GM23338 (cell line): ENCODE measurements at regions not wholly inside any gene's neighbourhood (a gene's known extent, or its start where the extent isn't known, plus 50 kb on each side); places are given as distances from the start of the nearest gene placed in this dataset.

Experiments
- ATAC-seq: fragments of 200-7000 bp; cut with Tn5 transposase; 3 replicates; pipeline ENCODE4 v1.9.1; 2020
- DNase-seq: peaks from one replicate; pipeline ENCODE4 v3.0.0-alpha.2; 2015; ENCODE audit warnings: low spot score
- H2AFZ ChIP-seq: fragments of 200-600 bp; sonication (generic); 2 replicates; pipeline ENCODE4 v1.8.0; 2016; ENCODE audit warnings: antibody characterized with exemption, mild to moderate bottlenecking, moderate library complexity
- H3F3A ChIP-seq: fragments of 200-600 bp; sonication (generic); replicated peaks from 2 replicates; pipeline ENCODE4 v1.8.0; 2017; ENCODE audit warnings: antibody characterized with exemption, mixed run types, low read depth
- H3K27ac ChIP-seq: fragments of 200-600 bp; sonication (generic); 2 replicates; pipeline ENCODE4 v1.6.1; 2016; ENCODE audit warnings: low read depth
- H3K27me3 ChIP-seq: fragments of 200-600 bp; sonication (generic); 2 replicates; pipeline ENCODE4 v1.8.0; 2016; ENCODE audit warnings: mild to moderate bottlenecking, mixed run types, moderate library complexity; ENCODE audit not compliant: insufficient read depth
- H3K36me3 ChIP-seq: fragments of 200-600 bp; sonication (generic); 2 replicates; pipeline ENCODE4 v1.8.0; 2016; ENCODE audit warnings: mild to moderate bottlenecking; ENCODE audit not compliant: insufficient read depth
- H3K4me1 ChIP-seq: fragments of 200-600 bp; sonication (generic); 2 replicates; pipeline ENCODE4 v1.8.0; 2016; ENCODE audit warnings: mild to moderate bottlenecking, moderate library complexity; ENCODE audit not compliant: insufficient read depth
- H3K4me2 ChIP-seq: fragments of 200-600 bp; sonication (generic); 2 replicates; pipeline ENCODE4 v1.7.1; 2017; ENCODE audit warnings: mixed run types
- H3K4me3 ChIP-seq: fragments of 200-600 bp; sonication (generic); 2 replicates; pipeline ENCODE4 v1.6.1; 2016; ENCODE audit warnings: mixed run types
- H3K79me2 ChIP-seq: fragments of 200-600 bp; sonication (generic); replicated peaks from 2 replicates; pipeline ENCODE4 v1.8.0; 2017; ENCODE audit warnings: mild to moderate bottlenecking; ENCODE audit not compliant: insufficient read depth
- H3K9me2 ChIP-seq: fragments of 200-600 bp; sonication (generic); 2 replicates; pipeline ENCODE4 v1.8.0; 2017; ENCODE audit not compliant: insufficient read depth
- H4K20me1 ChIP-seq: fragments of 200-600 bp; sonication (generic); replicated peaks from 2 replicates; pipeline ENCODE4 v1.8.0; 2017; ENCODE audit warnings: mild to moderate bottlenecking; ENCODE audit not compliant: insufficient read depth
- H3K27ac Mint-ChIP-seq: 2 replicates; pipeline ENCODE4 v1.8.0; 2020; ENCODE audit warnings: inconsistent platforms, mild to moderate bottlenecking, moderate library complexity, mixed read lengths
- H3K27me3 Mint-ChIP-seq: 3 replicates; pipeline ENCODE4 v1.8.0; 2022; ENCODE audit warnings: low read depth, mild to moderate bottlenecking, moderate library complexity, mixed read lengths, inconsistent platforms; ENCODE audit not compliant: insufficient read depth, poor library complexity
- H3K36me3 Mint-ChIP-seq: 3 replicates; pipeline ENCODE4 v1.8.0; 2021; ENCODE audit warnings: low read depth, mild to moderate bottlenecking, inconsistent platforms, moderate library complexity, mixed read lengths
- H3K4me1 Mint-ChIP-seq: 3 replicates; pipeline ENCODE4 v1.8.0; 2020; ENCODE audit warnings: mild to moderate bottlenecking, inconsistent platforms, mixed read lengths
- H3K4me3 Mint-ChIP-seq: 3 replicates; pipeline ENCODE4 v1.8.0; 2021; ENCODE audit warnings: moderate library complexity, mild to moderate bottlenecking, inconsistent platforms, mixed read lengths
- H3K9me3 Mint-ChIP-seq: 3 replicates; pipeline ENCODE4 v1.8.0; 2020; ENCODE audit warnings: moderate library complexity, mild to moderate bottlenecking, inconsistent platforms, mixed read lengths
- CREB1 ChIP-seq: fragments of 250-450 bp; sonication (Bioruptor Pico); IDR thresholded peaks from 2 replicates; pipeline ENCODE4 v1.5.0; 2020; ENCODE audit warnings: low read depth, mild to moderate bottlenecking, moderate library complexity
- EZH2 ChIP-seq: fragments of 200-600 bp; sonication (generic); IDR thresholded peaks from one replicate; pipeline ENCODE4 v1.8.0; 2017; ENCODE audit warnings: antibody characterized with exemption, mild to moderate bottlenecking, low read depth; ENCODE audit not compliant: unreplicated experiment
- EZH2phosphoT487 ChIP-seq: fragments of 200-600 bp; sonication (generic); IDR thresholded peaks from one replicate; pipeline ENCODE4 v1.8.1; 2018; ENCODE audit warnings: antibody characterized with exemption; ENCODE audit not compliant: unreplicated experiment
- JUNB ChIP-seq: IDR thresholded peaks from one replicate; pipeline ENCODE4 v1.6.1; 2016; ENCODE audit warnings: antibody characterized with exemption; ENCODE audit not compliant: unreplicated experiment
- NANOG ChIP-seq: IDR thresholded peaks from 2 replicates; pipeline ENCODE4 v1.6.1; 2016; ENCODE audit warnings: antibody characterized with exemption, borderline replicate concordance
- POLR2AphosphoS5 ChIP-seq: IDR thresholded peaks from 2 replicates; pipeline ENCODE4 v1.6.1; 2016; ENCODE audit warnings: antibody characterized with exemption, low read depth
- STAT1 ChIP-seq: IDR thresholded peaks from one replicate; pipeline ENCODE4 v1.6.1; 2016; ENCODE audit warnings: antibody characterized with exemption; ENCODE audit not compliant: unreplicated experiment
- ZNF114 ChIP-seq: fragments of 250-450 bp; sonication (Bioruptor Pico); IDR thresholded peaks from 2 replicates; pipeline ENCODE4 v1.5.0; 2020; ENCODE audit warnings: mild to moderate bottlenecking, moderate library complexity
- ZNF331 ChIP-seq: fragments of 250-450 bp; sonication (Bioruptor Pico); IDR thresholded peaks from 2 replicates; pipeline ENCODE4 v1.5.0; 2020; ENCODE audit warnings: low read depth, mild to moderate bottlenecking, moderate library complexity
- TF ChIP-seq, protein P1 (sequence below): IDR thresholded peaks from 2 replicates; pipeline ENCODE4 v1.6.1; 2016; ENCODE audit warnings: antibody characterized with exemption
- TF ChIP-seq, protein P2 (sequence below): IDR thresholded peaks from one replicate; pipeline ENCODE4 v1.6.1; 2018; ENCODE audit warnings: antibody characterized with exemption; ENCODE audit not compliant: unreplicated experiment
- TF ChIP-seq, protein P3 (sequence below): fragments of 250-450 bp; sonication (Bioruptor Pico); IDR thresholded peaks from 2 replicates; pipeline ENCODE4 v1.5.0; 2020; ENCODE audit warnings: mild to moderate bottlenecking, moderate library complexity
- TF ChIP-seq, protein P4 (sequence below), 2 experiments: fragments of 200-600 bp in 1 of 2; sonication (generic) in 1 of 2; conservative IDR thresholded peaks; 2 replicates each; pipeline versions ENCODE4 v1.5.1 to v1.6.1; 2016 to 2017; ENCODE audit warnings: antibody characterized with exemption in 2 of 2, low read depth in 2 of 2, mild to moderate bottlenecking in 2 of 2, moderate library complexity in 1 of 2

DNA sequence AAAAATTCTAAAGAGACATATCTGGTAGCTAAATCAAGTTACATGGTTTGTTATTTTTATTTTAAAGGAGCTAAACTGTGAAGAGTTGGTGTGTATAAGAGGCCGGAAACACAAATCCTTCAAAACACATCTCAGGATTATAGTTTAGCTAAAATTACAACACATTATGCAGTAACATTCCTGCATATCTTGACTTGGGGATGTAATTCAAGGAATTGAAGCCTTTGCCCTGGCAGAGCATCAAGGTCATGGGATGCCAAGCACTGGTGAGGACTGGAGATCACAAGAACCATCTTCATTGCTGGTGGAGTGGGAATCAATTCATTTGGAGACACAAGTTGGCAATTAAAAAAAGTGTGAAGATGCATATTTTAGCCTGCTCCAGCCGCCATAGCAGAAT, 86.8 kb upstream of the LSM6 start:
- Histone ChIP-seq H3K79me2 (no peaks in the 10 kb centered on the region), H3K4me1 (no peaks in the 10 kb centered on the region), H4K20me1 (no peaks in the 10 kb centered on the region), H3K9me2 (no peaks in the 10 kb centered on the region), H3K27me3 (no peaks in the 10 kb centered on the region), H3K36me3 (no peaks in the 10 kb centered on the region), H3K4me2 (no peak overlapping the region), H3K27ac (no peak overlapping the region), H2AFZ (no peak overlapping the region), H3F3A (no peaks in the 10 kb centered on the region), H3K4me3 (no peak overlapping the region)
- Mint-ChIP-seq H3K27ac (no peak overlapping the region), H3K9me3 (no peaks in the 10 kb centered on the region), H3K4me3 (no peak overlapping the region), H3K36me3 (no peaks in the 10 kb centered on the region), H3K27me3 (no peaks in the 10 kb centered on the region), H3K4me1 (no peaks in the 10 kb centered on the region)
- TF ChIP-seq EZH2 (no peak), EZH2phosphoT487 (no peak), CREB1 (no peak), POLR2AphosphoS5 (no peak), ZNF114 (CRISPR knock-in tag) (no peak), ZNF331 (CRISPR knock-in tag) (no peak), JUNB (no peak), NANOG (no peak), STAT1 (no peak)
- TF ChIP-seq, protein P1, sequence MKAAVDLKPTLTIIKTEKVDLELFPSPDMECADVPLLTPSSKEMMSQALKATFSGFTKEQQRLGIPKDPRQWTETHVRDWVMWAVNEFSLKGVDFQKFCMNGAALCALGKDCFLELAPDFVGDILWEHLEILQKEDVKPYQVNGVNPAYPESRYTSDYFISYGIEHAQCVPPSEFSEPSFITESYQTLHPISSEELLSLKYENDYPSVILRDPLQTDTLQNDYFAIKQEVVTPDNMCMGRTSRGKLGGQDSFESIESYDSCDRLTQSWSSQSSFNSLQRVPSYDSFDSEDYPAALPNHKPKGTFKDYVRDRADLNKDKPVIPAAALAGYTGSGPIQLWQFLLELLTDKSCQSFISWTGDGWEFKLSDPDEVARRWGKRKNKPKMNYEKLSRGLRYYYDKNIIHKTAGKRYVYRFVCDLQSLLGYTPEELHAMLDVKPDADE = no peak
- TF ChIP-seq, protein P2, sequence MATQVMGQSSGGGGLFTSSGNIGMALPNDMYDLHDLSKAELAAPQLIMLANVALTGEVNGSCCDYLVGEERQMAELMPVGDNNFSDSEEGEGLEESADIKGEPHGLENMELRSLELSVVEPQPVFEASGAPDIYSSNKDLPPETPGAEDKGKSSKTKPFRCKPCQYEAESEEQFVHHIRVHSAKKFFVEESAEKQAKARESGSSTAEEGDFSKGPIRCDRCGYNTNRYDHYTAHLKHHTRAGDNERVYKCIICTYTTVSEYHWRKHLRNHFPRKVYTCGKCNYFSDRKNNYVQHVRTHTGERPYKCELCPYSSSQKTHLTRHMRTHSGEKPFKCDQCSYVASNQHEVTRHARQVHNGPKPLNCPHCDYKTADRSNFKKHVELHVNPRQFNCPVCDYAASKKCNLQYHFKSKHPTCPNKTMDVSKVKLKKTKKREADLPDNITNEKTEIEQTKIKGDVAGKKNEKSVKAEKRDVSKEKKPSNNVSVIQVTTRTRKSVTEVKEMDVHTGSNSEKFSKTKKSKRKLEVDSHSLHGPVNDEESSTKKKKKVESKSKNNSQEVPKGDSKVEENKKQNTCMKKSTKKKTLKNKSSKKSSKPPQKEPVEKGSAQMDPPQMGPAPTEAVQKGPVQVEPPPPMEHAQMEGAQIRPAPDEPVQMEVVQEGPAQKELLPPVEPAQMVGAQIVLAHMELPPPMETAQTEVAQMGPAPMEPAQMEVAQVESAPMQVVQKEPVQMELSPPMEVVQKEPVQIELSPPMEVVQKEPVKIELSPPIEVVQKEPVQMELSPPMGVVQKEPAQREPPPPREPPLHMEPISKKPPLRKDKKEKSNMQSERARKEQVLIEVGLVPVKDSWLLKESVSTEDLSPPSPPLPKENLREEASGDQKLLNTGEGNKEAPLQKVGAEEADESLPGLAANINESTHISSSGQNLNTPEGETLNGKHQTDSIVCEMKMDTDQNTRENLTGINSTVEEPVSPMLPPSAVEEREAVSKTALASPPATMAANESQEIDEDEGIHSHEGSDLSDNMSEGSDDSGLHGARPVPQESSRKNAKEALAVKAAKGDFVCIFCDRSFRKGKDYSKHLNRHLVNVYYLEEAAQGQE = no peak
- TF ChIP-seq, protein P3, sequence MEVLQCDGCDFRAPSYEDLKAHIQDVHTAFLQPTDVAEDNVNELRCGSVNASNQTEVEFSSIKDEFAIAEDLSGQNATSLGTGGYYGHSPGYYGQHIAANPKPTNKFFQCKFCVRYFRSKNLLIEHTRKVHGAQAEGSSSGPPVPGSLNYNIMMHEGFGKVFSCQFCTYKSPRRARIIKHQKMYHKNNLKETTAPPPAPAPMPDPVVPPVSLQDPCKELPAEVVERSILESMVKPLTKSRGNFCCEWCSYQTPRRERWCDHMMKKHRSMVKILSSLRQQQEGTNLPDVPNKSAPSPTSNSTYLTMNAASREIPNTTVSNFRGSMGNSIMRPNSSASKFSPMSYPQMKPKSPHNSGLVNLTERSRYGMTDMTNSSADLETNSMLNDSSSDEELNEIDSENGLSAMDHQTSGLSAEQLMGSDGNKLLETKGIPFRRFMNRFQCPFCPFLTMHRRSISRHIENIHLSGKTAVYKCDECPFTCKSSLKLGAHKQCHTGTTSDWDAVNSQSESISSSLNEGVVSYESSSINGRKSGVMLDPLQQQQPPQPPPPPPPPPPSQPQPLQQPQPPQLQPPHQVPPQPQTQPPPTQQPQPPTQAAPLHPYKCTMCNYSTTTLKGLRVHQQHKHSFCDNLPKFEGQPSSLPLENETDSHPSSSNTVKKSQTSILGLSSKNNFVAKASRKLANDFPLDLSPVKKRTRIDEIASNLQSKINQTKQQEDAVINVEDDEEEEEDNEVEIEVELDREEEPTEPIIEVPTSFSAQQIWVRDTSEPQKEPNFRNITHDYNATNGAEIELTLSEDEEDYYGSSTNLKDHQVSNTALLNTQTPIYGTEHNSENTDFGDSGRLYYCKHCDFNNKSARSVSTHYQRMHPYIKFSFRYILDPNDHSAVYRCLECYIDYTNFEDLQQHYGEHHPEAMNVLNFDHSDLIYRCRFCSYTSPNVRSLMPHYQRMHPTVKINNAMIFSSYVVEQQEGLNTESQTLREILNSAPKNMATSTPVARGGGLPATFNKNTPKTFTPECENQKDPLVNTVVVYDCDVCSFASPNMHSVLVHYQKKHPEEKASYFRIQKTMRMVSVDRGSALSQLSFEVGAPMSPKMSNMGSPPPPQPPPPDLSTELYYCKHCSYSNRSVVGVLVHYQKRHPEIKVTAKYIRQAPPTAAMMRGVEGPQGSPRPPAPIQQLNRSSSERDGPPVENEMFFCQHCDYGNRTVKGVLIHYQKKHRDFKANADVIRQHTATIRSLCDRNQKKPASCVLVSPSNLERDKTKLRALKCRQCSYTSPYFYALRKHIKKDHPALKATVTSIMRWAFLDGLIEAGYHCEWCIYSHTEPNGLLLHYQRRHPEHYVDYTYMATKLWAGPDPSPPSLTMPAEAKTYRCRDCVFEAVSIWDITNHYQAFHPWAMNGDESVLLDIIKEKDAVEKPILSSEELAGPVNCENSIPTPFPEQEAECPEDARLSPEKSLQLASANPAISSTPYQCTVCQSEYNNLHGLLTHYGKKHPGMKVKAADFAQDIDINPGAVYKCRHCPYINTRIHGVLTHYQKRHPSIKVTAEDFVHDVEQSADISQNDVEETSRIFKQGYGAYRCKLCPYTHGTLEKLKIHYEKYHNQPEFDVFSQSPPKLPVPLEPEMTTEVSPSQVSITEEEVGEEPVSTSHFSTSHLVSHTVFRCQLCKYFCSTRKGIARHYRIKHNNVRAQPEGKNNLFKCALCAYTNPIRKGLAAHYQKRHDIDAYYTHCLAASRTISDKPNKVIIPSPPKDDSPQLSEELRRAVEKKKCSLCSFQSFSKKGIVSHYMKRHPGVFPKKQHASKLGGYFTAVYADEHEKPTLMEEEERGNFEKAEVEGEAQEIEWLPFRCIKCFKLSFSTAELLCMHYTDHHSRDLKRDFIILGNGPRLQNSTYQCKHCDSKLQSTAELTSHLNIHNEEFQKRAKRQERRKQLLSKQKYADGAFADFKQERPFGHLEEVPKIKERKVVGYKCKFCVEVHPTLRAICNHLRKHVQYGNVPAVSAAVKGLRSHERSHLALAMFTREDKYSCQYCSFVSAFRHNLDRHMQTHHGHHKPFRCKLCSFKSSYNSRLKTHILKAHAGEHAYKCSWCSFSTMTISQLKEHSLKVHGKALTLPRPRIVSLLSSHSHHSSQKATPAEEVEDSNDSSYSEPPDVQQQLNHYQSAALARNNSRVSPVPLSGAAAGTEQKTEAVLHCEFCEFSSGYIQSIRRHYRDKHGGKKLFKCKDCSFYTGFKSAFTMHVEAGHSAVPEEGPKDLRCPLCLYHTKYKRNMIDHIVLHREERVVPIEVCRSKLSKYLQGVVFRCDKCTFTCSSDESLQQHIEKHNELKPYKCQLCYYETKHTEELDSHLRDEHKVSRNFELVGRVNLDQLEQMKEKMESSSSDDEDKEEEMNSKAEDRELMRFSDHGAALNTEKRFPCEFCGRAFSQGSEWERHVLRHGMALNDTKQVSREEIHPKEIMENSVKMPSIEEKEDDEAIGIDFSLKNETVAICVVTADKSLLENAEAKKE (CRISPR knock-in tag) = no peak
- TF ChIP-seq, protein P4, sequence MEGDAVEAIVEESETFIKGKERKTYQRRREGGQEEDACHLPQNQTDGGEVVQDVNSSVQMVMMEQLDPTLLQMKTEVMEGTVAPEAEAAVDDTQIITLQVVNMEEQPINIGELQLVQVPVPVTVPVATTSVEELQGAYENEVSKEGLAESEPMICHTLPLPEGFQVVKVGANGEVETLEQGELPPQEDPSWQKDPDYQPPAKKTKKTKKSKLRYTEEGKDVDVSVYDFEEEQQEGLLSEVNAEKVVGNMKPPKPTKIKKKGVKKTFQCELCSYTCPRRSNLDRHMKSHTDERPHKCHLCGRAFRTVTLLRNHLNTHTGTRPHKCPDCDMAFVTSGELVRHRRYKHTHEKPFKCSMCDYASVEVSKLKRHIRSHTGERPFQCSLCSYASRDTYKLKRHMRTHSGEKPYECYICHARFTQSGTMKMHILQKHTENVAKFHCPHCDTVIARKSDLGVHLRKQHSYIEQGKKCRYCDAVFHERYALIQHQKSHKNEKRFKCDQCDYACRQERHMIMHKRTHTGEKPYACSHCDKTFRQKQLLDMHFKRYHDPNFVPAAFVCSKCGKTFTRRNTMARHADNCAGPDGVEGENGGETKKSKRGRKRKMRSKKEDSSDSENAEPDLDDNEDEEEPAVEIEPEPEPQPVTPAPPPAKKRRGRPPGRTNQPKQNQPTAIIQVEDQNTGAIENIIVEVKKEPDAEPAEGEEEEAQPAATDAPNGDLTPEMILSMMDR (conservative IDR thresholded peaks at IDR 0.05; ENCODE audit: low read depth in 2 of 2) = no peak
- DNase-seq (no peak), ATAC-seq (no peak)
